HEK293T (cell line): ENCODE measurements at regions not wholly inside any gene's neighbourhood (a gene's known extent, or its start where the extent isn't known, plus 50 kb on each side); places are given as distances from the start of the nearest gene placed in this dataset.

Experiments used
- ARNT ChIP-seq: fragments of 450-650 bp; IDR thresholded peaks from 2 replicates; pipeline ENCODE4 v1.6.1; 2017; ENCODE audit warnings: mild to moderate bottlenecking
- L3MBTL2 ChIP-seq: fragments of 450-650 bp; conservative IDR thresholded peaks from 2 replicates; pipeline ENCODE4 v1.6.1; 2016; ENCODE audit warnings: mild to moderate bottlenecking
- NFRKB ChIP-seq: fragments of 450-650 bp; IDR thresholded peaks from 2 replicates; pipeline ENCODE4 v1.6.1; 2016; ENCODE audit warnings: mild to moderate bottlenecking, moderate library complexity
- ZNF384 ChIP-seq: fragments of 450-650 bp; IDR thresholded peaks from 2 replicates; pipeline ENCODE4 v1.6.1; 2016

DNA sequence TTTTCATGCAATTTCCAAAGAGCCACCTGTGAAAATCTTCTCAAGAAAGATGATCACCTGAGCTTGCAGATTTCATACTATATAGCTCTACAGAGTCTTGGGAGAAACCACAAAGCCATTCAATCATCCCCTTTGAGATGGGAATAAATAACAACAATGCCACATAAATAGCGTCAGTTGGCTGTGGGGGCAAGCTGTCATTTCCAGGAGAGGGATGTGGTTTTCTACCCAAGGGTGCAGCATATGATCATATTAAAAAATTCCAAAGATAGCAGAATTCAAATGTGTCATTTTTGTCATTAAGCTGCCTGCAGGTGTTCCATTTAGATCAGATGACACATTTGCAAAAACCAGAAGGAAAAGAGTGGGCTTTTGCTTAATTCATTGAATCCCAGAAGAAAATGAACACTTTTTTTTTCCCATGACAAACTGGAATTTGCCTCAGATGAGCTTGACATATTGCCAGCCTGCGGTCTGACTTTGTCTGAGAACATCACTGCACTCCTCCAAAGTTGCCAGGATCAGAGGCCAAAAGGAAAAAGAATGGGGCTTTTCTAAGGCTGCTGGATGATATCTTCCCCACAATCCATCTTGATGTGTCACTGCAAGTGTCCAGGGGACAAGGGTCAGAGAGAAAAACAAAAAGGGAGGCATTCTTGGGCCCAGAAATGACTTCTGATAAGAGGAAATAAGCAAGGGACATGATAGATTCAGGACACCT lies 314.1 kb upstream of the USP25 start:
- TF ChIP-seq NFRKB (no peak), L3MBTL2 (no peak), ZNF384 (no peak), ARNT (no peak)
